Caco-2 (cell line): ENCODE measurements at regions not wholly inside any gene's neighbourhood (a gene's known extent, or its start where the extent isn't known, plus 50 kb on each side); places are given as distances from the start of the nearest gene placed in this dataset.
"Not testable (repeated sequence)": the region's sequence is repeated elsewhere in the genome, so short reads cannot be mapped to it uniquely, and the experiment has no call there.

Experiments
- BruUV-seq: library from RNA; stranded (reverse); fragments of 400-500 nt; replicated peaks from 2 replicates; lab custom pipeline; 2021; lab: Mats Ljungman, UMichigan
- CTCF ChIA-PET: fragments of 300-600 bp; sonication (Branson Sonifier 250); formaldehyde crosslinking; loops from one replicate; lab custom pipeline; 2022; ENCODE audit warnings: antibody characterized with exemption; lab: Charles Lee
- POLR2A ChIA-PET: fragments of 300-600 bp; sonication (Branson Sonifier 250); formaldehyde crosslinking; loops from one replicate; lab custom pipeline; 2022; ENCODE audit warnings: antibody characterized with exemption; lab: Charles Lee
- DNase-seq, 2 experiments: peaks; one replicate each; pipeline versions ENCODE4 v3.0.0 to v3.0.0-alpha.2; 2020 to 2022
- H3K27me3 ChIP-seq: replicated peaks from 2 replicates; pipeline ENCODE4 v1.6.0; 2011; ENCODE audit warnings: low read length; ENCODE audit not compliant: control insufficient read depth, insufficient read depth
- H3K36me3 ChIP-seq: 2 replicates; pipeline ENCODE4 v1.5.1; 2011; ENCODE audit warnings: low read length; ENCODE audit not compliant: control insufficient read depth, insufficient read depth
- H3K4me1 ChIP-seq: fragments of 250-450 bp; sonication (Bioruptor Pico); 2 replicates; pipeline ENCODE4 v1.5.1; 2020; ENCODE audit warnings: mild to moderate bottlenecking
- H3K4me3 ChIP-seq: 2 replicates; pipeline ENCODE4 v1.5.1; 2011; ENCODE audit warnings: low read depth, mild to moderate bottlenecking, control low read depth, low read length
- H3K9me3 ChIP-seq: fragments of 250-450 bp; sonication (Bioruptor Pico); 2 replicates; pipeline ENCODE4 v1.5.1; 2020; ENCODE audit warnings: mild to moderate bottlenecking, moderate library complexity
- H3K27ac Mint-ChIP-seq: one replicate; pipeline ENCODE4 v1.8.0; 2022; ENCODE audit warnings: mixed read lengths; ENCODE audit not compliant: unreplicated experiment
- H3K27me3 Mint-ChIP-seq: one replicate; pipeline ENCODE4 v1.8.0; 2022; ENCODE audit warnings: mixed read lengths; ENCODE audit not compliant: insufficient read depth, unreplicated experiment
- H3K36me3 Mint-ChIP-seq: one replicate; pipeline ENCODE4 v1.8.0; 2022; ENCODE audit warnings: mild to moderate bottlenecking, mixed read lengths; ENCODE audit not compliant: insufficient read depth, unreplicated experiment
- H3K4me1 Mint-ChIP-seq: one replicate; pipeline ENCODE4 v1.8.0; 2022; ENCODE audit warnings: low read depth, mixed read lengths; ENCODE audit not compliant: unreplicated experiment
- H3K4me3 Mint-ChIP-seq: one replicate; pipeline ENCODE4 v1.8.0; 2022; ENCODE audit warnings: mild to moderate bottlenecking, moderate library complexity, mixed read lengths; ENCODE audit not compliant: unreplicated experiment
- H3K9me3 Mint-ChIP-seq: one replicate; pipeline ENCODE4 v1.8.0; 2022; ENCODE audit warnings: mixed read lengths; ENCODE audit not compliant: unreplicated experiment
- intact Hi-C: fragments of 100-400 bp; cut with micrococcal nuclease; formaldehyde crosslinking; loops from one replicate; pipeline ENCODE4 v1.10.0; 2022; ENCODE audit not compliant: unreplicated experiment
- TF ChIP-seq, protein P1 (sequence below), 2 experiments: fragments of 200-600 bp in 1 of 2; IDR thresholded peaks; 1 replicate in 1 of 2; 2 replicates in 1 of 2; pipeline versions ENCODE4 v1.5.1 to v1.8.0; 2011 to 2022; ENCODE audit warnings: antibody characterized with exemption in 1 of 2, control low read depth in 1 of 2, inconsistent platforms in 1 of 2, low read depth in 1 of 2, low read length in 1 of 2, mild to moderate bottlenecking in 1 of 2, moderate library complexity in 1 of 2; ENCODE audit not compliant: insufficient read depth in 1 of 2, severe bottlenecking in 1 of 2, unreplicated experiment in 1 of 2

GRCh38 chr9:111736714-111737113, 58.0 kb downstream of the SHOC1 start:
- Histone ChIP-seq H3K9me3 (peaks cover 4% of the 10 kb centered on the region; the same call in 1 of the 2 replicates), H3K4me1 (no peaks in the 10 kb centered on the region), H3K4me3 (no peak overlapping the region), H3K27me3 (no peaks in the 10 kb centered on the region), H3K36me3 (no peaks in the 10 kb centered on the region)
- H3K27ac Mint-ChIP-seq: no peak overlapping the region
- POLR2A ChIA-PET: no interaction called here
- CTCF ChIA-PET: no interaction called here
- no peaks in the 10 kb centered on the region for H3K36me3 Mint-ChIP-seq
- peaks cover 11% of the 10 kb centered on the region for H3K9me3 Mint-ChIP-seq
- no peaks in the 10 kb centered on the region for H3K4me1 Mint-ChIP-seq
- H3K4me3 Mint-ChIP-seq: no peak overlapping the region
- no peaks in the 10 kb centered on the region for H3K27me3 Mint-ChIP-seq
- intact Hi-C loops: no loop called here
- BruUV-seq: no TSS peak
- no peak for DNase-seq
- TF ChIP-seq, protein P1, sequence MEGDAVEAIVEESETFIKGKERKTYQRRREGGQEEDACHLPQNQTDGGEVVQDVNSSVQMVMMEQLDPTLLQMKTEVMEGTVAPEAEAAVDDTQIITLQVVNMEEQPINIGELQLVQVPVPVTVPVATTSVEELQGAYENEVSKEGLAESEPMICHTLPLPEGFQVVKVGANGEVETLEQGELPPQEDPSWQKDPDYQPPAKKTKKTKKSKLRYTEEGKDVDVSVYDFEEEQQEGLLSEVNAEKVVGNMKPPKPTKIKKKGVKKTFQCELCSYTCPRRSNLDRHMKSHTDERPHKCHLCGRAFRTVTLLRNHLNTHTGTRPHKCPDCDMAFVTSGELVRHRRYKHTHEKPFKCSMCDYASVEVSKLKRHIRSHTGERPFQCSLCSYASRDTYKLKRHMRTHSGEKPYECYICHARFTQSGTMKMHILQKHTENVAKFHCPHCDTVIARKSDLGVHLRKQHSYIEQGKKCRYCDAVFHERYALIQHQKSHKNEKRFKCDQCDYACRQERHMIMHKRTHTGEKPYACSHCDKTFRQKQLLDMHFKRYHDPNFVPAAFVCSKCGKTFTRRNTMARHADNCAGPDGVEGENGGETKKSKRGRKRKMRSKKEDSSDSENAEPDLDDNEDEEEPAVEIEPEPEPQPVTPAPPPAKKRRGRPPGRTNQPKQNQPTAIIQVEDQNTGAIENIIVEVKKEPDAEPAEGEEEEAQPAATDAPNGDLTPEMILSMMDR (IDR thresholded peaks at IDR 0.05; ENCODE audit: insufficient read depth in 1 of 2, low read depth in 1 of 2, low read length in 1 of 2, severe bottlenecking in 1 of 2, unreplicated experiment in 1 of 2): no peak

- H3K36me3 Mint-ChIP-seq, H3K4me3 ChIP-seq, H3K36me3 ChIP-seq, DNase-seq, H3K4me1 ChIP-seq, H3K4me1 Mint-ChIP-seq, BruUV-seq, H3K27me3 ChIP-seq, CTCF ChIA-PET, intact Hi-C loops, H3K27me3 Mint-ChIP-seq, H3K27ac Mint-ChIP-seq, POLR2A ChIA-PET, H3K9me3 ChIP-seq, H3K4me3 Mint-ChIP-seq: not testable (repeated sequence)
- peaks cover 18% of the 10 kb centered on the region for H3K9me3 Mint-ChIP-seq
These were observed 59.4 kb downstream of the SHOC1 start for GRCh38 chr9:111735344-111735743.

DNA sequence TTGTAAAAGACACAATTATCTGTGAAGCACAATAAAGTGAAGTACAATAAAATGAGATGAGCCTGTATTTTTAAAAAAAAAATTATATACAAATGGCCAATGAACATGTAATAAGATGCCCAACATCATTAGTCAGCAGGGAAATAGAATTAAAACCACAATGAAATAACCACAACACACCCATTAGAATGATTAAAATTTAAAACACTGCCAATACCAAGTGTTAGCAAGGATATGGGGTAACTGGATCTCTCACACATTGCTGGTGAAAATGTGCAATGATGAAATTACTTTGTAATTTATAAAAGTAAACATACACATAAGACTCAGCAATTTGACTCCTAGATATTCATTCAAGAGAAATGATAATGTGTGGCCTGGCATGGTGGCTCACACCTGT, 62.8 kb downstream of the SHOC1 start:
- CTCF ChIA-PET: no interaction called here
- TF ChIP-seq, protein P1 (IDR thresholded peaks at IDR 0.05; ENCODE audit: insufficient read depth in 1 of 2, low read depth in 1 of 2, low read length in 1 of 2, severe bottlenecking in 1 of 2, unreplicated experiment in 1 of 2): no peak
- intact Hi-C loops: no loop called here

More for the DNA sequence above, 62.8 kb downstream of the SHOC1 start:
- Mint-ChIP-seq H3K4me3 (no peak overlapping the region), H3K27me3 (no peaks in the 10 kb centered on the region), H3K36me3 (no peaks in the 10 kb centered on the region), H3K4me1 (peaks cover 14% of the 10 kb centered on the region), H3K27ac (no peak overlapping the region), H3K9me3 (peaks cover 18% of the 10 kb centered on the region)
- no peaks in the 10 kb centered on the region for H3K36me3 ChIP-seq
- no peak for DNase-seq
- peaks cover 13% of the 10 kb centered on the region for H3K4me1 ChIP-seq
- H3K4me3 ChIP-seq: no peak overlapping the region
- POLR2A ChIA-PET: no interaction called here
- H3K9me3 ChIP-seq: peaks cover 17% of the 10 kb centered on the region
- H3K27me3 ChIP-seq: no peaks in the 10 kb centered on the region
- BruUV-seq: no TSS peak
